GM21723 (cell line): ENCODE measurements at regions not wholly inside any gene's neighbourhood (a gene's known extent, or its start where the extent isn't known, plus 50 kb on each side); places are given as distances from the start of the nearest gene placed in this dataset.

Experiments
- ATAC-seq: cut with Tn5 transposase; IDR thresholded peaks from one replicate; pipeline ENCODE4 v1.9.1; 2021; ENCODE audit warnings: mild to moderate bottlenecking, moderate library complexity; ENCODE audit not compliant: unreplicated experiment

DNA sequence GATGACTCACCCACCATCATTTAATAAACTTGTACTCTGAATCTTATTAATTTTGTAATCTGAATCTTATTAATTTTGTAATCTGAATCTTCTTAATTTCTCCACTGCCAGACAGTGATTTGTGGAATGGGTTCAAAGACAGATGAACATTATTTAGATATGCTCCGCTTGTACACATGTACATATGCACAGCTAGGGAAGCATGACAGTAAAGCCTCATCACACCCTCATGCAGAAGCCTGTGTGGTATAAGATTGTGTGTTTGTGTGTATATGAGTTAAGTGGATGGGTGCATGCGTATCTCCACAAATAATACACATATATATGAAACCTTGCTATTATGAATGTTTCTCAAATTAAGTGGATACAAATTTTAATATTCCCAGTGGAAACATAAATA lies 318.5 kb upstream of the SFRP2 start:
- ATAC-seq, result no peak

DNA sequence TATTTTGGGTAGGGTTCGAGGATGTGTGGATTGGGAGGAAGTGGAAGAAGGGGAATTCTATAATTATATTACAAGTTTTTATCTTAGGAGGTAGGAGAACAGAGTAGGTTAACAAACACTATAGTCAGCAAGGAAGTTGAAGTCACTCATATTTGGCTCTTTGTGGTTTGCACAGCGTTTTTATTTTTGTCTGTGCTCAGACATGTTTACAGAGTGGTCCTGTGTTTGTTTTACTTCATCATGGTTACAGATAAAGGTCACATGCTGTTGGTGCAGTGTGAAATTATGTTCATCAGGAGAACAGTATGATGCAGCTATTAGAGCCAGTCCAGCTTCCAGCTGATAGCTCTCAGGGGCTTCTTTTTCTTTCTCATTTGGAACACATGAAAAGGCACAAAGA lies 299.9 kb upstream of the SFRP2 start:
- no peak for ATAC-seq

GRCh38 chr4:154086247-154086646 lies 297.4 kb upstream of the SFRP2 start:
- no peak for ATAC-seq

DNA sequence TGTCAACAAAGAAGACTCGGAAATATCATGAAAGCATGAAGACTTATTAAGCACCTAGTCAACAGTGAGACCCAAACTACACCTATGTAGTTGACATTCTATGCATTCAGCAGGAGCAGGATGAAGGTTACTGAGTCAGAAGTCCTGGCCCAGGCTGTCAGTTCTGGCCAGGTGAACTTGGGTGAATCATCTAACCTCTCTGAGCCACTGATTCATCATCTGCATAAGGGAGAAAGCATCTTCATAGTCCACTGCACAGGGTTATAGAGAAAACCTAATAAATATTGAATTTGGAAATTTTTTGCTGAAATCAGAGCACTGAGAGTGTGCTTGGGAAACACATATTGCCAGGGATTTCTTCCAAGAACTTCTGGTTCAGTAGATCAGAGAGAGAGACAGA lies 296.0 kb upstream of the SFRP2 start:
- ATAC-seq, result no peak

DNA sequence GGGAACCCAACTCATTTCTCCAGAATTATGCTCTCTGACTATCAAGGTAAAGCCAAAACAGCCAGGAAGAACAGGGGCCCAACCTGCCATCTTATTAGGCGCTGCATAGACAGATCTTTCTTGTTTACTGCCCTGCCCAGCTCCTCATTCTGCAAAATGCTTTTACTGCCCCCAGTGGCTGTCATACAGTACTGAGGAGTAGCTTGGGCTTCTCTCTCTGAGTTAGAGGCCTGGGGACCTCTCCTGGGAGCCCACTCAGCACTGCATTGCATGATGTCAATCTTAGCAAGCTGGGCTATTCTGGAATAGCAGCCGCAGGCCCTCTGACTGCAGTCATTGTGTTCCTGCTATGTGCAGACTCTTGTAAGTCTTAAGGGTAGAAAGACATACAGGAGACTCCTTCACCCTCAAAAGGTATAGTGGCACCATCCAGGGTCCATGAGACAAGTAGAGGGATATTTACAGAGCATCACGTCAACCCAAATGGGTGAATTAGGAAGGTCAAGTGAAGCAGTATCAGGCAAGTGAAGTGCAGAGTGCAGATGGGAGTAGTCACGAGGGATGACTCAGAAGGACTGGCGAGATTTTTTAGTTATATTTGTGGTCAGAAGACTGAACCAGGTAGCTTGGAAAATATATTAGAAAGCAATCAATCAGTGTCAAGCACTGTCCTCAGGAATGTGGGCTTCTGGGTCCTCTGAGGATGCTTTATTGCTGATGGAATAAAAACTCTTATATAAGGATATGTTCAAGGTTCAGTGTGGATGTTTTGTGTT lies 294.1 kb upstream of the SFRP2 start:
- no peak for ATAC-seq

GRCh38 chr4:154081391-154081790 lies 292.5 kb upstream of the SFRP2 start:
- ATAC-seq, result no peak

GRCh38 chr4:154078504-154079350 lies 289.8 kb upstream of the SFRP2 start:
- no peak for ATAC-seq

GRCh38 chr4:154076921-154077320 lies 288.0 kb upstream of the SFRP2 start:
- no peak for ATAC-seq

GRCh38 chr4:154073107-154073822 lies 284.4 kb upstream of the SFRP2 start:
- ATAC-seq, result peak; percentile 67

GRCh38 chr4:154067786-154068185 lies 278.9 kb upstream of the SFRP2 start:
- ATAC-seq, result no peak

DNA sequence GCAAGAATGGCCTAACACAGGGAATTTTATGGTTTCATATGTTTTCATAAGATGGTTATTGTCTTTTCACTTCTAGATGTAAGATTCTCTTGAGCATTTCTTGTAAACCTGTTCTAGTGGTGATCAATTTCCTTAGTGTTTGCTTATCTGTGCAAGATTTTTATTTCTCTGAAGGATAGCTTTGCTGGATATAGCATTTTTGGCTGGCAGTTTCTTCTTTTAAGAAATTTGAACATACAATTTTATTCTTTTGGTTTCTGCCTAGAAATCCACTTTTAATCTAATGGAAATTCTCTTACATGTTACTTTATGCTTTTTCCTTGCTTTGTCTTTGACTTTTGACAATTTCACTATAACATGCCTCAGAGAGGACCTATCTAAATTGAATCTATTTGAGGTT lies 276.5 kb upstream of the SFRP2 start:
- ATAC-seq, result no peak

- no peak for ATAC-seq
These were observed 275.4 kb upstream of the SFRP2 start for GRCh38 chr4:154064244-154064643.

GRCh38 chr4:154049457-154050181 lies 260.7 kb upstream of the SFRP2 start:
- no peak for ATAC-seq

GRCh38 chr4:154047733-154048132 lies 258.9 kb upstream of the SFRP2 start:
- ATAC-seq, result no peak

DNA sequence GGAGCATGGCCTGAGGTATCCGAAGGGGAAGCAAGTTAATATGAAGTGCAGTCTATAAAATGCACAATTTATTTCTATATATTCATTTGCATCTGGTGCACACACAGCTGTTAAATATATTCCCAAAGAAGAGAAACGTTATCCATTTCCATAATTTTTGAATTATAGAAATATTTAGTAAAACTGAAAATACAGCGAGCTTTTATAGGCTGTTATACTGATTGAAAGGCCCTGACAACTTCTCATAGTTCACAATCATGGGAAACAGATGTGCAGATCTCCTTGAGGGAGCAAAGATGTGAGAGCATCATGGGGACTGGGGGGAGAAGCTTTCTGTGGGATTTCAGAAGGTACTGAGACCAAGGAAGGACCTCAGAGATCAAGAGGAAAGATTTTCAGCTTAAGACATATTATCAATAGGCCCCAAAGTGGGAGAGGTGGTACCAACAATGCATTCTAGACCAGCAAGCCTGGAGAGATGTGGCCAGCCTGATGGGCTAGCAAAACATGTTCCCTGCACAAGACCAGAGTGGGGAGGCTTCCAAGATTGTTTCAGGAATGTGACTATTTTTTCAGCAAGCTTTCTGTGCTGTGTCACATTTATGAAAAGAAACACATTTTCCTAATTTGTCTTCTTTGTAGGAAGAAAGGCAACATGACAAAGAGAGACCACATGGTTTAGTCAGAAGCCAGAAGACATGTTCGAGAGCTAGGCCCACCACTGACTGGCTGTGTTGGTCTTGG lies 256.0 kb upstream of the SFRP2 start:
- no peak for ATAC-seq

- ATAC-seq, result no peak
These were observed 255.2 kb upstream of the SFRP2 start for GRCh38 chr4:154044108-154044531.

DNA sequence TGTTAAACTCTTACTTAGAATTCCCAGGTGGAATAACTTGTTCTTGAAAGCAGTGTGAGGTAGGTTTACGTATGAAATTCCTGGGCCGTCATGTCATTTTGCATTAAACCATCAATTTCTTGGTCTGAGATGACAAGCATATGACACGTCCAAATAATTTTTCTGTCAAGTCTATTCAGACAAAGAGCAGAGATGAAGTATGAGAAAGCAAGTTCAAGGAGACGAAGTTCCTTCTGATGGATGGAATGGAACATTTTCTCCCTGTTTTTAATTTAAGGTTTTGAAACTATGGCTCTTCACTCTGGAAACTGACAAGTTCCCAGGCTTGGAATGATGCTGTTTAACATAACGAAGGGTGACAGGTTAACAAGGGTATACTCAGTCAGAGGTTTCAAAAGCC lies 252.8 kb upstream of the SFRP2 start:
- no peak for ATAC-seq

- no peak for ATAC-seq
These were observed 250.8 kb upstream of the SFRP2 start for GRCh38 chr4:154039435-154040343.

DNA sequence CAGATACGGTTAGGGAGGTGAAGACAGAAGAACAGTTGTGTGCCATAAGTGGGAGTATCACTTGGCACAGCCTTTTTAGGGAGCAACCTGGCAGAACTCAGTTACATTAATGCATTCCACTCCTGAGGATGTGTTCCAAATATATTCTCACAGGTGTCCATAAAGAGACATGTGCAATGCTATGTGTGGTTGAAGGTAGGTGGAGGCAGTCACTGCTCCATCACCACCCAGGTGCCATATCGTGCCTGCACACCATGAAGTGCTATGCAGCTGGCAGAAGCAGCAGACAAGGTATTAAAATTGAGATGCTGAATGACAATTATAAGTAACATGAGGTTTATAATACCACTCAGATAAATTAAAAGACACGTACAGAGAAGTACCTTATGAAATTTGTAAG lies 248.0 kb upstream of the SFRP2 start:
- no peak for ATAC-seq
